Peyer's patch (tissue), 4 donors: ENCODE measurements at regions not wholly inside any gene's neighbourhood (a gene's known extent, or its start where the extent isn't known, plus 50 kb on each side); places are given as distances from the start of the nearest gene placed in this dataset.

Source experiments
- POLR2A ChIP-seq, 2 donors: fragments of 450-650 bp; IDR thresholded peaks; one replicate each; pipeline ENCODE4 v1.5.1; 2017; ENCODE audit warnings: antibody characterized with exemption in 2 of 2, mild to moderate bottlenecking in 2 of 2, moderate library complexity in 2 of 2
- TF ChIP-seq, protein P1 (sequence below), 6 experiments: fragments of 450-650 bp in 4 of 6; fragments of 200-600 bp in 2 of 6; sonication (generic) in 1 of 6; IDR thresholded peaks; one replicate each; pipeline ENCODE4 v1.5.1; 2017 to 2019; ENCODE audit warnings: antibody characterized with exemption in 6 of 6, mild to moderate bottlenecking in 3 of 6, moderate library complexity in 1 of 6

DNA sequence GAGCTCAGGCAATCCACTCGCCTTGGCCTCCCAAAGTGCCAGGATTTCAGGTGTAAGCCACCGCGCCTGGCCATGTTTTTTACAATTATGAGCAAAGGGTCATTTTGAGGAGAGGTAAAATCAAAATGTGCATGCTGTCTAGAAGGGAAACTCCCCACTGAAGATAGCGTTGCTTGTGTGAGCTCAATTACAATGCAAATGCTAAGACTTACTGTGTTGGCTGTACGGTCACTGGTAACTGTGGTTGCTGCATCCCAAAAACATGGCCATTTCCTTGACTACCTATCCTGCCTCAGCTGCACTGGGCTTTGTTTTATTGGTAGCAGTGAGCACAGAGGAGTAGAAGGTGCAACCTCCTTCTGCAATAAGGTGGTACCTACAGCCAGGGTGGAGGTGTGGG lies 77.4 kb upstream of the SPATA31E1 start:
- TF ChIP-seq, protein P1, sequence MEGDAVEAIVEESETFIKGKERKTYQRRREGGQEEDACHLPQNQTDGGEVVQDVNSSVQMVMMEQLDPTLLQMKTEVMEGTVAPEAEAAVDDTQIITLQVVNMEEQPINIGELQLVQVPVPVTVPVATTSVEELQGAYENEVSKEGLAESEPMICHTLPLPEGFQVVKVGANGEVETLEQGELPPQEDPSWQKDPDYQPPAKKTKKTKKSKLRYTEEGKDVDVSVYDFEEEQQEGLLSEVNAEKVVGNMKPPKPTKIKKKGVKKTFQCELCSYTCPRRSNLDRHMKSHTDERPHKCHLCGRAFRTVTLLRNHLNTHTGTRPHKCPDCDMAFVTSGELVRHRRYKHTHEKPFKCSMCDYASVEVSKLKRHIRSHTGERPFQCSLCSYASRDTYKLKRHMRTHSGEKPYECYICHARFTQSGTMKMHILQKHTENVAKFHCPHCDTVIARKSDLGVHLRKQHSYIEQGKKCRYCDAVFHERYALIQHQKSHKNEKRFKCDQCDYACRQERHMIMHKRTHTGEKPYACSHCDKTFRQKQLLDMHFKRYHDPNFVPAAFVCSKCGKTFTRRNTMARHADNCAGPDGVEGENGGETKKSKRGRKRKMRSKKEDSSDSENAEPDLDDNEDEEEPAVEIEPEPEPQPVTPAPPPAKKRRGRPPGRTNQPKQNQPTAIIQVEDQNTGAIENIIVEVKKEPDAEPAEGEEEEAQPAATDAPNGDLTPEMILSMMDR (IDR thresholded peaks at IDR 0.05): no peak
- TF ChIP-seq POLR2A (IDR thresholded peaks at IDR 0.05): no peak
